ENCODE measurements at regions not wholly inside any gene's neighbourhood (a gene's known extent, or its start where the extent isn't known, plus 50 kb on each side); places are given as distances from the start of the nearest gene placed in this dataset.

DNA sequence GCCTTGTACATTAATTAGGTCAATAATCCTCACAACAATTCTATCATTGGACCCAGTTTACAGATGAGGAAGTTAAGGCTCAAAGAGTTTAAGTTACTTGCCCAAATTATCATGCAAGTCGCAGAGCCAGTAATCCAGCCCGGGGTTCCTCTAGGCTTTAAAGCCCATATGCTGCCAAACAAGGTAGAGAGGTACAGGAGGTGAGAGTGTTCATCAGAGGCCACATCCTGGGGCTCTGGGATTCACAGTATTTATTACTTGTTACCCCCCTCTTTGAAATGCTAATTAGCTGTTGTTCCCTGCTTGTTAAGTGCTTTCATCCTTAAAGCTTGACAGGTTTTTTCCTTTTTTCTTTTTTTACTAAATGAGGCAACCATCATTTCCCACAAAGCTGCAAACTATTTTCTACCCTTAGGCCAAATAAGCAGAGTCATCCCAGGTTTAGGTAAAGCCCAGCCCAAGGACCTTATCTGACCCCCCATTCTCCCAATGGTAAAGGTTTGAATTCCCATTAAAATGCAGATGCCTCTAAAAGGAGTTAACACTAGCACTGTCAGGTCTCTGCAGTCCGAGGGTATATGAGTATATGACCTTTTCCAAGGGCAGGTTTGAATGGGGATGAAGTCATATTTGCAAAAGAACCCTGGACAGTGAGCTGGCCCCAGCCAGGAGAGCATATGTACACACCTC lies 150.3 kb downstream of the SOX3 start:
- no peak for ATAC-seq

DNA sequence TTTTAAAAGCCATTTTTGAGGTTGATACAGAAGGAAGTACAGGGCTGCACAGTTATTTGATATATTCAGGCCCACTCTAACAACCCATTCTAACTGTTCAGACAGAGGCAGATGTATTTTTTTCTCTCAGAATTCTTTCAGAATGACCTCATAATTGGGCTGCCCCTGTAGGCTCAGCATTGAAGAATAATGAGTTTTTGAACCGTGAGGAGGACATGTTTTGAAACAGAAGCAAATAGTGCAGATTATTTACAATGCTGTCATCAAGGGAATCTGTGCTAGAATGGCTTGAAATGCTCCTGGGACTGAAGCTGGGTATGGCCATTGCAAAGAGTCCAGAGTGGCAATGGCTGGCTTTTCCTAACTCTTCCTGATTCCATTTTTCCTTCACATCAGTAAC lies 158.1 kb downstream of the SOX3 start:
- TF ChIP-seq ZNF70 (CRISPR knock-in tag; IDR thresholded peaks at IDR 0.05) = no peak
- TF ChIP-seq ZNF8 (CRISPR knock-in tag; IDR thresholded peaks at IDR 0.05) = no peak
- no peak for TF ChIP-seq GLIS3 (CRISPR knock-in tag; IDR thresholded peaks at IDR 0.05)
- no peak for TF ChIP-seq ZC3H10 (CRISPR knock-in tag; IDR thresholded peaks at IDR 0.05)
- TF ChIP-seq ARNTL (CRISPR knock-in tag; IDR thresholded peaks at IDR 0.05; ENCODE audit: borderline replicate concordance, low read depth) = no peak
- TF ChIP-seq BACH2 (CRISPR knock-in tag; IDR thresholded peaks at IDR 0.05; ENCODE audit: borderline replicate concordance) = no peak
- no peak for TF ChIP-seq SNAI2 (CRISPR knock-in tag; IDR thresholded peaks at IDR 0.05)
- TF ChIP-seq CSDC2 (CRISPR knock-in tag; IDR thresholded peaks at IDR 0.05) = no peak
- no peak for TF ChIP-seq ISL1 (CRISPR knock-in tag; IDR thresholded peaks at IDR 0.05)
- no peak for TF ChIP-seq PATZ1 (CRISPR knock-in tag; IDR thresholded peaks at IDR 0.05; ENCODE audit: borderline replicate concordance)
- TF ChIP-seq PPARA (CRISPR knock-in tag; IDR thresholded peaks at IDR 0.05; ENCODE audit: borderline replicate concordance) = no peak
- no peak for TF ChIP-seq RARB (CRISPR knock-in tag; IDR thresholded peaks at IDR 0.05)
- no peak for TF ChIP-seq ZNF565 (CRISPR knock-in tag; conservative IDR thresholded peaks at IDR 0.05; ENCODE audit: low read depth)
- no peak for TF ChIP-seq TCF4 (CRISPR knock-in tag; IDR thresholded peaks at IDR 0.05; ENCODE audit: borderline replicate concordance)
- TF ChIP-seq CSRNP3 (CRISPR knock-in tag; IDR thresholded peaks at IDR 0.05) = no peak
- TF ChIP-seq ZFP3 (CRISPR knock-in tag; IDR thresholded peaks at IDR 0.05) = no peak
- TF ChIP-seq ZFP30 (CRISPR knock-in tag; IDR thresholded peaks at IDR 0.05) = no peak
- ATAC-seq = no peak

More for the DNA sequence above, 150.3 kb downstream of the SOX3 start:
- TF ChIP-seq, protein P1, sequence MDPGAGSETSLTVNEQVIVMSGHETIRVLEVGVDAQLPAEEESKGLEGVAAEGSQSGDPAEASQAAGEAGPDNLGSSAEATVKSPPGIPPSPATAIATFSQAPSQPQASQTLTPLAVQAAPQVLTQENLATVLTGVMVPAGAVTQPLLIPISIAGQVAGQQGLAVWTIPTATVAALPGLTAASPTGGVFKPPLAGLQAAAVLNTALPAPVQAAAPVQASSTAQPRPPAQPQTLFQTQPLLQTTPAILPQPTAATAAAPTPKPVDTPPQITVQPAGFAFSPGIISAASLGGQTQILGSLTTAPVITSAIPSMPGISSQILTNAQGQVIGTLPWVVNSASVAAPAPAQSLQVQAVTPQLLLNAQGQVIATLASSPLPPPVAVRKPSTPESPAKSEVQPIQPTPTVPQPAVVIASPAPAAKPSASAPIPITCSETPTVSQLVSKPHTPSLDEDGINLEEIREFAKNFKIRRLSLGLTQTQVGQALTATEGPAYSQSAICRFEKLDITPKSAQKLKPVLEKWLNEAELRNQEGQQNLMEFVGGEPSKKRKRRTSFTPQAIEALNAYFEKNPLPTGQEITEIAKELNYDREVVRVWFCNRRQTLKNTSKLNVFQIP (CRISPR knock-in tag; IDR thresholded peaks at IDR 0.05; ENCODE audit: borderline replicate concordance, low read depth) = no peak
- TF ChIP-seq ZNF8 (CRISPR knock-in tag; IDR thresholded peaks at IDR 0.05) (no peak), ZFP30 (CRISPR knock-in tag; IDR thresholded peaks at IDR 0.05) (no peak), TCF4 (CRISPR knock-in tag; IDR thresholded peaks at IDR 0.05; ENCODE audit: borderline replicate concordance) (no peak), TOX (CRISPR knock-in tag; IDR thresholded peaks at IDR 0.05; ENCODE audit: borderline replicate concordance) (no peak), ARNTL (CRISPR knock-in tag; IDR thresholded peaks at IDR 0.05; ENCODE audit: borderline replicate concordance, low read depth) (no peak), ISL1 (CRISPR knock-in tag; IDR thresholded peaks at IDR 0.05) (no peak), PATZ1 (CRISPR knock-in tag; IDR thresholded peaks at IDR 0.05; ENCODE audit: borderline replicate concordance) (no peak), BACH2 (CRISPR knock-in tag; IDR thresholded peaks at IDR 0.05; ENCODE audit: borderline replicate concordance) (no peak), OSR1 (CRISPR knock-in tag; IDR thresholded peaks at IDR 0.05) (no peak), RARB (CRISPR knock-in tag; IDR thresholded peaks at IDR 0.05) (no peak), SNAI2 (CRISPR knock-in tag; IDR thresholded peaks at IDR 0.05) (no peak), GLIS3 (CRISPR knock-in tag; IDR thresholded peaks at IDR 0.05) (no peak), CSDC2 (CRISPR knock-in tag; IDR thresholded peaks at IDR 0.05) (no peak)

DNA sequence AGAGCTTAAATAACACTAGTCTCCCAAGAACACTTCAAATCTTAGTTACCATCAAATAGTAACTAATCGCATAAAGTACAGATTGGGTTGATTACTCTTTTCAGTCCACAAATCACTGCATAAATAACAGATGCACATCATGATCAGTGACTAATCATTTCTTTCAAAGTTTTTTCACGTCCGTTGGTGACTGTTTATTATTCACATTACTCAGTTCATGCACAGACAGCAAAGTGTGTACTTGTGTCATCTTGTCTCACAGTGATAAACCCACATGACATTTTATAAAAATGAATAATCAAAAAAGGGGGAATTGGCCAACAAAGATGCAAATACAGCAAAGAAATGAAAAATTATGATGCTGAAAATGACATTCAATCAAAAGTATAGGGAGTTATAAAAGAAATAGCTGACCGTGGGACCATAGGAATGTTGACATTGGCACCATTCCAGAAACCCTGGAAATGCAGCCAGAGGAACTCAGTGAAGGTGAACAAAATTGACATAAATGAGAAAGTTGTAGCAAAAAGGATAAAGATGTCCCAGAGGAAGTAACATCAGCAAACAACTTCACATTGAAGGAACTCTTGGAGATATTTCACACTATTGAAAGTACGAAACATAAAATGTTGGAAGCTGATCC lies 161.5 kb downstream of the SOX3 start:
- TF ChIP-seq GLIS3 (CRISPR knock-in tag; IDR thresholded peaks at IDR 0.05) (no peak), ZNF8 (CRISPR knock-in tag; IDR thresholded peaks at IDR 0.05) (no peak), ARNTL (CRISPR knock-in tag; IDR thresholded peaks at IDR 0.05; ENCODE audit: borderline replicate concordance, low read depth) (no peak), OSR1 (CRISPR knock-in tag; IDR thresholded peaks at IDR 0.05) (no peak), BACH2 (CRISPR knock-in tag; IDR thresholded peaks at IDR 0.05; ENCODE audit: borderline replicate concordance) (no peak), PATZ1 (CRISPR knock-in tag; IDR thresholded peaks at IDR 0.05; ENCODE audit: borderline replicate concordance) (no peak)
- no peak for ATAC-seq
